ENCODE measurements at regions not wholly inside any gene's neighbourhood (a gene's known extent, or its start where the extent isn't known, plus 50 kb on each side); places are given as distances from the start of the nearest gene placed in this dataset.

DNA sequence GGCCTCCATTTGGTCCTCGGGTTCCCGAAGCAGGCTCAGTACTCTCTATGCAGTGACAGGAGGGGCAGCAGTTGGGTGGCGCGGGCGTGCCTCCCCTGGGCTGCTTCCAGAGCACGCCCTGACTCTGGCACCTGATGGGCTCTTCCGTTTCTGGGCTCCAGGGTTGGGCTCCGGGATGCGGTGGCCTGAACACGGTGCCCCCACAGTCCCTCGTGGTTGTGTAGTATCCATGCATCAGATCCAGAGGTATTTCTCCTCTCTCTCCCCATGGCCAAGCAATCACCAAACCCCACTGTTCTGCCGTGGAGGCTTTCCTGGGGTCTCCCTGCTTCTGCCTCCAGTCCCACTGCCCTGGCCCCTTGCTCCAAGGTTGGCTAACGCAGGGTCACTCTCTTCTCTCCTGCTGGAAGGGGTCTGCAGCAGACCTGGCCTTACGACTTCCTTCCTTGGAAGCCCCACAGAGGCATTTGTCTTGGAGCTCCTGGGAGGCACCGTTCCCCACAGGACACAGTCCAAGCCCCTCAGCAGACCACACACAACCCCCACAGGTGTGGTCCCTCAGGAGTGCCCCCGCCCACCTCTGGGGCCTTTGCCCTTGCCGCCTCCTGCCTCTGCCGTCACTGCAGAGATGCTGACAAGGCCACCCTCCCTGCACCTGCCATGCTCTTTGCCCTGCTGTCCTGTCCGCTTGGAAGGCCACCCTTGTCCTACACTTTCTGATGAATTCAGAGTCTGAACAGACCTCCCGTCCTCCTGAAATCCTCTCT lies 136.6 kb upstream of the ASB18 start:
- H3K4me3 ChIP-seq (ENCODE audit: low read depth, low read length): no peak overlapping the region
- TF ChIP-seq CTCF (conservative IDR thresholded peaks at IDR 0.05; ENCODE audit: low read depth, low read length): no peak
- no peak for DNase-seq (ENCODE audit: low read depth)

- H3K4me3 ChIP-seq (ENCODE audit: low read depth, low read length): no peak overlapping the region
- no peak for DNase-seq (ENCODE audit: low read depth)
- no peak for TF ChIP-seq CTCF (conservative IDR thresholded peaks at IDR 0.05; ENCODE audit: low read depth, low read length)
Measured at GRCh38 chr2:236402033-236402790, 138.0 kb upstream of the ASB18 start.

DNA sequence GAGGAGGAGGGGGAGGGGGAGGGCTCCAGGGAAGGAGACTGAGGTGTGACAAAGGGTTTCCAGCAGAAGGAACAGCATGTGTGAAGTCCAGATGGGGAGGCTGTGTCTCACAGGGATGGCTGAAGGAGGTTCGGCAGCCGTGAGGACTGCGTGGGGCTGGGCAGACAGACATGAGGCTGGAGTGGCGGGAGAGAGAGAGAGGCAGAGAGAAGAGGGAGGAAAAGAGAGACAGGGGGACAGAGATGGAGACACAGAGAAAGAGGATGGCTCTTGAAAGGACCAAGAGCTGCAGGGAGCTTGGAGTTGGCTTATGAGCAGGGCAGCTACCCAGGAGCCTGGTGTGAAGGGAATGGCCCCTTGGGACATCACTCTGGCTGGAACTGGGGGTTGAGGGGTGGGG lies 138.9 kb upstream of the ASB18 start:
- TF ChIP-seq CTCF (conservative IDR thresholded peaks at IDR 0.05; ENCODE audit: low read depth, low read length): no peak
- no peak for DNase-seq (ENCODE audit: low read depth)
- no peak overlapping the region for H3K4me3 ChIP-seq (ENCODE audit: low read depth, low read length)

- DNase-seq (ENCODE audit: low read depth): no peak
- H3K4me3 ChIP-seq (ENCODE audit: low read depth, low read length): no peak overlapping the region
- no peak for TF ChIP-seq CTCF (conservative IDR thresholded peaks at IDR 0.05; ENCODE audit: low read depth, low read length)
Measured at GRCh38 chr2:236403811-236404210, 139.6 kb upstream of the ASB18 start.

DNA sequence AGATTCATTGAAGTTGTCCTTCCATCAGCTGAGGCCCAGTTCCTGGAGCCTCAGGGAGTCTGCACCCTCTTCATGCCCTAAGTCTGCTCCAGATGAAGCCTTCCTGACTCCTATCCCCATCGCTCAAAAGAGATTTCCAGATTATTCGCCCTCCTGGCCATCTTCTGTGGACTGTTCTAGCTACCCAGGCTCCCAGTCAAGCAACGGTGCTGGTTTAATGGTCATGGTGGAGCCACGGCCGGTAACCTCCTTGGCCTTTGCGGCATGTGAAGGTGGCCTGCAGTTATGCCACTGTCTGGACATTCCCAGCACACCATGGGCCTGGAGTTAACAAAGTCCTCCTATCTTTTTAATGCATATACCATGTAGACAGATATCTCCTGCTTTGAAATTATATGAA lies 140.1 kb upstream of the ASB18 start:
- H3K4me3 ChIP-seq (ENCODE audit: low read depth, low read length): no peak overlapping the region
- TF ChIP-seq CTCF (conservative IDR thresholded peaks at IDR 0.05; ENCODE audit: low read depth, low read length): no peak
- no peak for DNase-seq (ENCODE audit: low read depth)

DNA sequence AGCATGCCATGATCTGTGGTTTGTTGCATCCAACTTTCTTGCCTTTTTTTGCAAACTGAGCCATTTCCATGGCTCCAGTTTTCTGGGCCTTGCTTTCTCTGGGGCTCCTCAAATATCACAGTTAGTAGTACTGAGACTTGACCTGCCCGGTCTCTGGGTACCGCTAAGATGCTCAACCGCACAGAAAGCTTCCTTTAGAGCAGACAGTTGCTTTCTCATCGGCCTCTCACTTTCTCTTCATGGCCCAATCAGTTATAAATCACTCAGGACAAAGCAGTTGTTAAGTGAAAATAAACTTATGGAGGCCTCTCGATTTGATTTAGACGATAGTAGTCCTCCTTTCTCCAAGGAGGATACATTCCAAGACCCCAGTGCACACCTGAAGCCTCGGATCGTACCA lies 141.2 kb upstream of the ASB18 start:
- no peak for TF ChIP-seq CTCF (conservative IDR thresholded peaks at IDR 0.05; ENCODE audit: low read depth, low read length)
- no peak for DNase-seq (ENCODE audit: low read depth)
- no peak overlapping the region for H3K4me3 ChIP-seq (ENCODE audit: low read depth, low read length)

All from epithelial cell of proximal tubule (primary cell).